Neural progenitor cell (in vitro differentiated cells): ENCODE measurements at regions not wholly inside any gene's neighbourhood (a gene's known extent, or its start where the extent isn't known, plus 50 kb on each side); places are given as distances from the start of the nearest gene placed in this dataset.

Source experiments
- DNase-seq: peaks from one replicate; pipeline ENCODE4 v3.0.0-alpha.2; 2016; ENCODE audit warnings: low spot score
- H2AFZ ChIP-seq: fragments of 200-600 bp; sonication (generic); replicated peaks from 2 replicates; pipeline ENCODE4 v1.6.1; 2016; ENCODE audit warnings: antibody characterized with exemption
- H3F3A ChIP-seq: fragments of 200-600 bp; sonication (generic); 2 replicates; pipeline ENCODE4 v1.6.1; 2016; ENCODE audit warnings: antibody characterized with exemption, low read depth
- H3K27ac ChIP-seq: fragments of 200-600 bp; sonication (generic); 2 replicates; pipeline ENCODE4 v1.5.1; 2016; ENCODE audit warnings: mild to moderate bottlenecking
- H3K27me3 ChIP-seq: fragments of 200-600 bp; sonication (generic); 2 replicates; pipeline ENCODE4 v1.6.1; 2016; ENCODE audit warnings: mild to moderate bottlenecking, moderate library complexity
- H3K36me3 ChIP-seq: fragments of 200-600 bp; sonication (generic); 2 replicates; pipeline ENCODE4 v1.5.1; 2016
- H3K4me1 ChIP-seq: fragments of 200-600 bp; sonication (generic); 2 replicates; pipeline ENCODE4 v1.6.1; 2016; ENCODE audit warnings: mixed run types
- H3K4me2 ChIP-seq: fragments of 200-600 bp; sonication (generic); 2 replicates; pipeline ENCODE4 v1.6.1; 2016
- H3K4me3 ChIP-seq: fragments of 200-600 bp; sonication (generic); 2 replicates; pipeline ENCODE4 v1.5.1; 2016
- H3K79me2 ChIP-seq: fragments of 200-600 bp; sonication (generic); 2 replicates; pipeline ENCODE4 v1.6.1; 2016; ENCODE audit warnings: low read depth
- H3K9ac ChIP-seq: fragments of 200-600 bp; sonication (generic); 2 replicates; pipeline ENCODE4 v1.6.1; 2016
- H3K9me3 ChIP-seq: fragments of 200-600 bp; sonication (generic); 2 replicates; pipeline ENCODE4 v1.5.1; 2016; ENCODE audit warnings: low read depth
- H4K20me1 ChIP-seq: fragments of 200-600 bp; sonication (generic); 2 replicates; pipeline ENCODE4 v1.6.1; 2016; ENCODE audit warnings: low read depth
- H3K27ac Mint-ChIP-seq: 3 replicates; pipeline ENCODE4 v1.8.0; 2021; ENCODE audit warnings: mixed read lengths
- H3K27me3 Mint-ChIP-seq: 2 replicates; pipeline ENCODE4 v1.8.0; 2022; ENCODE audit warnings: low read depth, mild to moderate bottlenecking, inconsistent platforms, moderate library complexity, mixed read lengths; ENCODE audit not compliant: insufficient read depth
- H3K36me3 Mint-ChIP-seq: 3 replicates; pipeline ENCODE4 v1.8.0; 2021; ENCODE audit warnings: mixed read lengths
- H3K4me1 Mint-ChIP-seq: 3 replicates; pipeline ENCODE4 v1.8.0; 2021; ENCODE audit warnings: mixed read lengths
- H3K4me3 Mint-ChIP-seq: 3 replicates; pipeline ENCODE4 v1.8.0; 2021; ENCODE audit warnings: mild to moderate bottlenecking, moderate library complexity, mixed read lengths
- H3K9me3 Mint-ChIP-seq: 3 replicates; pipeline ENCODE4 v1.8.0; 2020; ENCODE audit warnings: mixed read lengths
- CTCF ChIP-seq: fragments of 200-600 bp; sonication (generic); IDR thresholded peaks from 2 replicates; pipeline ENCODE4 v1.5.1; 2017; ENCODE audit warnings: antibody characterized with exemption, mild to moderate bottlenecking
- EZH2 ChIP-seq: fragments of 200-600 bp; sonication (generic); IDR thresholded peaks from 2 replicates; pipeline ENCODE4 v1.6.1; 2017; ENCODE audit warnings: antibody characterized with exemption, mild to moderate bottlenecking, moderate library complexity
- EZH2phosphoT487 ChIP-seq: fragments of 200-600 bp; sonication (generic); IDR thresholded peaks from 2 replicates; pipeline ENCODE4 v1.6.1; 2017; ENCODE audit warnings: antibody characterized with exemption

DNA sequence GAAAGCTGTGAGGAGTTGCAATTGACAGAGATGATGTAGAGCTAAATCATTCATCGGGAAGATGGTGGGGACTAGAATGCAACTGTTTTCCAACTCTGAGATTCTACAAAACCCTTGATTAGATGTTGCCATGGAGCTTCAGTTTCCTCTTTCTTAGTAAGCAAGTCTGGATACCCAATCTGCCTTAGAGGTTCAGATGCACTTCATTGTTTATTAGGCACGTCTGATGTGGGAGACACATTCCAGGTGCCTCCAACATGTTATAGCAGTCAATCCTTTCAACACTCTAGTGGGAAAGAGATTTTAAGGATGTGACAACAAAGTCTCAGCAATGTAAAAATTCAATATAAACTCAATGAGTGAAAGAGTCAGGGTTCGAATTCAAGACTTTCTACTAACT, 291.3 kb upstream of the PHYHIPL start:
- Mint-ChIP-seq H3K9me3 (peaks cover 7% of the 10 kb centered on the region), H3K27ac (no peak overlapping the region), H3K27me3 (peaks cover 2% of the 10 kb centered on the region), H3K4me3 (no peak overlapping the region), H3K36me3 (no peaks in the 10 kb centered on the region), H3K4me1 (no peaks in the 10 kb centered on the region)
- Histone ChIP-seq H3K4me1 (no peaks in the 10 kb centered on the region), H2AFZ (no peak overlapping the region), H3K79me2 (no peaks in the 10 kb centered on the region), H4K20me1 (no peaks in the 10 kb centered on the region), H3K9ac (no peak overlapping the region), H3K27ac (no peak overlapping the region), H3K4me3 (no peak overlapping the region), H3K36me3 (no peaks in the 10 kb centered on the region), H3K27me3 (no peaks in the 10 kb centered on the region), H3K4me2 (no peak overlapping the region), H3F3A (no peaks in the 10 kb centered on the region), H3K9me3 (no peaks in the 10 kb centered on the region)
- no peak for DNase-seq
- TF ChIP-seq CTCF (no peak), EZH2 (no peak), EZH2phosphoT487 (no peak)

DNA sequence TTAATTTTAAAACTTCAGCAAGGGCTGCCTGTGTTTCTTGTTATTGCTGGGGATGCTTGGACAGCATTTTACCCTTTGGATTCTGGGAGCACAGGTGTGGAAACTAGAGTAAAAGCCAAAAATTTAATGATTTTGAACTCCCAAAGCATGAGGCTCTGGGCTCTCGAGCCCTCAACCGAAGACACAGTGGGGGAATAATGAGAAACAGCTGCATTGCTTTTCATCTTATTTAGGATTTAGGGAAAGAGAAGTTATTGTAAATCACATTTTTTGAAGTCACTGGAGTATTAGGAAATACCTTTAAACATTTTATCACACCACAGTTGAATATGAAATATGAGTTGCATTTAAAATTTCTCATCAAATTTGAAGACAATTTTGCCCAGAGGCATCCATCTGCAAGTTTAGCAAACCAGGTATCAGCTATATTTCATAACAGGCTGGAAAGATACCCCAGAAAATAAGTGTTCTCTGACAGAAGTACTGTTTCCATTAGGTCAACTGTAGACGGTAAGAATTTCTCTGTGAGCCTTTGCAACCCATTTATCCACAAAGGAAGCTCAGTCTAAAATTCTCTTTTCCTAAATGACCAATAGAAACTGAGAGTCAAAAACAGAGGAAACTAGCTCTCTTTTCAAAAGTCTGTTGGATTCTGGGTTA, 290.6 kb upstream of the PHYHIPL start:
- H3K4me1 Mint-ChIP-seq = no peaks in the 10 kb centered on the region
- Histone ChIP-seq H3K9ac (no peak overlapping the region), H3K79me2 (no peaks in the 10 kb centered on the region), H3K36me3 (no peaks in the 10 kb centered on the region), H3K4me1 (no peaks in the 10 kb centered on the region), H4K20me1 (no peaks in the 10 kb centered on the region), H3K27me3 (no peaks in the 10 kb centered on the region), H3K9me3 (no peaks in the 10 kb centered on the region), H3F3A (no peaks in the 10 kb centered on the region), H2AFZ (no peak overlapping the region), H3K4me2 (no peak overlapping the region), H3K27ac (no peak overlapping the region), H3K4me3 (no peak overlapping the region)
- H3K36me3 Mint-ChIP-seq = no peaks in the 10 kb centered on the region
- DNase-seq = no peak
- peaks cover 2% of the 10 kb centered on the region for H3K27me3 Mint-ChIP-seq
- H3K4me3 Mint-ChIP-seq = no peak overlapping the region
- no peak overlapping the region for H3K27ac Mint-ChIP-seq
- peaks cover 6% of the 10 kb centered on the region for H3K9me3 Mint-ChIP-seq
- TF ChIP-seq CTCF (no peak), EZH2phosphoT487 (no peak), EZH2 (no peak)

DNA sequence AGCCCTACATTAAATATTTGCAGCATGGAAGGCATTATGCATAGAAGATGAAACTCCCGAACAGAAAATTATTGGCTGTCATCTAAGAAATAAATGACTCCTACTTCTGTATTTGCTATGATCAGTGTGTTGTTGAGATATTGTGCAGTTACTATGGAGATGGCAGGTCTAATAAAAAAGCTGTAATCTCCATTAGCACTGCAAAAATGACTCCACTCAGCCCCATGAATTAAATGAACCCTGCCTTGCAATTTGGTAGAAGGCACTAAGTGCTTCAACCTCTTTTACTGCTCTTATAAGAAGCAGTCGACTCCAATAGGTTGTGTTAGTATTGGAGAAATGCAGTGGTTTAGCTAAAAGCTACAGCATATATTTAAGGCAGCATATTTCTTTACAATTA, 290.0 kb upstream of the PHYHIPL start:
- Mint-ChIP-seq H3K4me3 (no peak overlapping the region), H3K4me1 (no peaks in the 10 kb centered on the region), H3K9me3 (peaks cover 3% of the 10 kb centered on the region), H3K27ac (no peak overlapping the region), H3K27me3 (peaks cover 2% of the 10 kb centered on the region), H3K36me3 (no peaks in the 10 kb centered on the region)
- H3K4me2 ChIP-seq = no peak overlapping the region
- H3K9ac ChIP-seq = no peak overlapping the region
- no peak for DNase-seq
- no peaks in the 10 kb centered on the region for H3K36me3 ChIP-seq
- TF ChIP-seq EZH2phosphoT487 (no peak), CTCF (no peak)
- H3K27me3 ChIP-seq = no peaks in the 10 kb centered on the region
- no peaks in the 10 kb centered on the region for H3F3A ChIP-seq
- no peaks in the 10 kb centered on the region for H3K9me3 ChIP-seq
- H4K20me1 ChIP-seq = no peaks in the 10 kb centered on the region
- H3K4me1 ChIP-seq = no peaks in the 10 kb centered on the region
- no peak overlapping the region for H2AFZ ChIP-seq
- no peak overlapping the region for H3K4me3 ChIP-seq
- H3K79me2 ChIP-seq = no peaks in the 10 kb centered on the region
- H3K27ac ChIP-seq = no peak overlapping the region
